ENCODE measurements at regions not wholly inside any gene's neighbourhood (a gene's known extent, or its start where the extent isn't known, plus 50 kb on each side); places are given as distances from the start of the nearest gene placed in this dataset.

DNA sequence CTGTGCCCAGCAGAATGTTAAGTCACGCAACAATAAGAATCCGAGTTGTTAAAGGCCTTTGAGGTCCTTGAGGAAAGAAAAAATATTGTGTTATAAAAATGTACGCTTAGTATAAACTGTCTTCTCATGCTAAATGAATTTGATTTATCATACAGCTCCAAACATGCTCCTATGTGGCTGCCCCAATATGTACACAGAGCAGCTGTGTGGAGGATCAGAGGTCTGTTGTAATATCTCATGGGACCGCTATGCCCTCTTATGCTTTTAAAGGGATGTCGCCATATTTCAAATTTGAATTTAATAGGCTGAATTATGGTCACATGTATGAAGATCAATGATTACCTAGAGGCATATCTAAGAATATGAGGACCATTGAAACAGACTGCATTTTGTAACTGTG, 90.2 kb downstream of the SLC5A7 start:
- TF ChIP-seq POLR2A (IDR thresholded peaks at IDR 0.05): no peak
- TF ChIP-seq, protein P1, sequence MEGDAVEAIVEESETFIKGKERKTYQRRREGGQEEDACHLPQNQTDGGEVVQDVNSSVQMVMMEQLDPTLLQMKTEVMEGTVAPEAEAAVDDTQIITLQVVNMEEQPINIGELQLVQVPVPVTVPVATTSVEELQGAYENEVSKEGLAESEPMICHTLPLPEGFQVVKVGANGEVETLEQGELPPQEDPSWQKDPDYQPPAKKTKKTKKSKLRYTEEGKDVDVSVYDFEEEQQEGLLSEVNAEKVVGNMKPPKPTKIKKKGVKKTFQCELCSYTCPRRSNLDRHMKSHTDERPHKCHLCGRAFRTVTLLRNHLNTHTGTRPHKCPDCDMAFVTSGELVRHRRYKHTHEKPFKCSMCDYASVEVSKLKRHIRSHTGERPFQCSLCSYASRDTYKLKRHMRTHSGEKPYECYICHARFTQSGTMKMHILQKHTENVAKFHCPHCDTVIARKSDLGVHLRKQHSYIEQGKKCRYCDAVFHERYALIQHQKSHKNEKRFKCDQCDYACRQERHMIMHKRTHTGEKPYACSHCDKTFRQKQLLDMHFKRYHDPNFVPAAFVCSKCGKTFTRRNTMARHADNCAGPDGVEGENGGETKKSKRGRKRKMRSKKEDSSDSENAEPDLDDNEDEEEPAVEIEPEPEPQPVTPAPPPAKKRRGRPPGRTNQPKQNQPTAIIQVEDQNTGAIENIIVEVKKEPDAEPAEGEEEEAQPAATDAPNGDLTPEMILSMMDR (IDR thresholded peaks at IDR 0.05): no peak
- DNase-seq: no peak

DNA sequence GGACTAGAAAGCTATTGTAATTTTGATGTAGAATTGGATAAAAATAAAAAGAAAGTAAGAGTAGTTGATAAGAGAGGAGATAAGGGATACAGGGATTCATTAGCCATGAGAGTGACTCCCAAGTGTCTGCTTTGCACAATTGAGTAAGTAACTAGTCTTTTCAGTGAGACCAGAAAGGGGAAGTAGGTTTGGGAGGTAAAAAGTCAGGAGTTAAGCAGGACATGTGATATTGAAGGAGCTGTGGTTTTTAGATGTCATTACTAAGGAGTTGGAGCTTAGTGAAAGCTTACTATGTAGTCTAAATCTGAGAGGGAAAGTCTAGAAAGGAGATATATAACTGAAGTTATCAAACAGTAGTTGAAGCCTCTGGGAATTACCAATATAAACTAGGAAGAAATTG, 93.4 kb downstream of the SLC5A7 start:
- no peak for DNase-seq
- intact Hi-C loops (cut with DNase I; ENCODE audit: low total_unique reads): no loop called here
- Histone ChIP-seq H3K4me1 (no peaks in the 10 kb centered on the region), H3K36me3 (no peaks in the 10 kb centered on the region), H3K9me3 (no peaks in the 10 kb centered on the region), H3K27ac (no peak overlapping the region), H3K4me3 (no peak overlapping the region), H3K27me3 (no peaks in the 10 kb centered on the region)
- TF ChIP-seq, protein P1 (IDR thresholded peaks at IDR 0.05): no peak
- no peak for TF ChIP-seq POLR2A (IDR thresholded peaks at IDR 0.05)

More for the DNA sequence above, 90.2 kb downstream of the SLC5A7 start:
- no peaks in the 10 kb centered on the region for H3K4me1 ChIP-seq
- intact Hi-C loops (cut with DNase I; ENCODE audit: low total_unique reads): no loop called here
- no peaks in the 10 kb centered on the region for H3K27me3 ChIP-seq
- no peaks in the 10 kb centered on the region for H3K9me3 ChIP-seq
- H3K27ac ChIP-seq: no peak overlapping the region
- no peak overlapping the region for H3K4me3 ChIP-seq
- H3K36me3 ChIP-seq: no peaks in the 10 kb centered on the region

DNA sequence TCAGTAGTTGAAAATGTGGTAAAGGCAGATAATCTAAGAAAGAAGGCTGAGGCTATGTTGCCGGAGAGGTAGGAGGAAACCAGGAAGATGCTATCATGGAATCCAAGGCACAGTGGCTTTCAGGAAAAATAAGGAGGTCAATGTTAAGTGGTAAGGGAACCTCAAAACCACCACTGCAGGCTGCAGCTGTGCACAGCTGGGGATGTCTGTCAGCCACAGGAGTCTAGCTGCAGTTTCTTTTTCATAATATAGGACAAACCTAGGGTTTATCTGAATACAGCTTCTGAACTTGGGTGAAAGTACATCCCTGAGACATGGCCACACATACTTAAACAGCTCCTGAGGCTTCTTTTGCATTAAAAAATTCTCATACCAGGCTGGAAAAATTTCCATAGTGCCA, 93.9 kb downstream of the SLC5A7 start:
- H3K36me3 ChIP-seq: no peaks in the 10 kb centered on the region
- no peaks in the 10 kb centered on the region for H3K9me3 ChIP-seq
- H3K27me3 ChIP-seq: no peaks in the 10 kb centered on the region
- TF ChIP-seq, protein P1 (IDR thresholded peaks at IDR 0.05): no peak
- TF ChIP-seq POLR2A (IDR thresholded peaks at IDR 0.05): no peak
- intact Hi-C loops (cut with DNase I; ENCODE audit: low total_unique reads): no loop called here
- no peak overlapping the region for H3K4me3 ChIP-seq
- no peak overlapping the region for H3K27ac ChIP-seq
- H3K4me1 ChIP-seq: no peaks in the 10 kb centered on the region
- DNase-seq: no peak

DNA sequence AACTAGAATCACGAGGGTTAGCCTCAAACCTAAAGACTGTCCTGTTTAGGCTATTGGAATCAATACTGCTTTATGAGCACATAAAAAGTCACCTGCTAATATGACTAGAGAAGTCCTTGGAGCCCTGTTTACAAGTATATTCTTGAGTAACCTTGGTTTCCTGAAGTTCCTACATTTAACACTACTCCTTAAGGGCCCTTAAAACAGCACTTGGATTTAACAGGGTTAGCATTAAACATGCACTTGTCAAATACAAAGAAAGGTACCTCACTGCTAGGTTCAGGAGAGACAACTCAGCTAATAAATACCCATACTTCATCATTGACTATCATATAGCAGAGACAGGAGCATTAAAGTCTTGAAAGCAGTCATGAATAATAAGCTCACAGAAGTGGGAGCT, 96.7 kb downstream of the SLC5A7 start:
- intact Hi-C loops (cut with DNase I; ENCODE audit: low total_unique reads): no loop called here
- TF ChIP-seq, protein P1 (IDR thresholded peaks at IDR 0.05): no peak
- TF ChIP-seq POLR2A (IDR thresholded peaks at IDR 0.05): no peak
- no peak overlapping the region for H3K4me3 ChIP-seq
- no peaks in the 10 kb centered on the region for H3K27me3 ChIP-seq
- no peak overlapping the region for H3K27ac ChIP-seq
- H3K4me1 ChIP-seq: no peaks in the 10 kb centered on the region
- no peak for DNase-seq
- H3K9me3 ChIP-seq: no peaks in the 10 kb centered on the region
- H3K36me3 ChIP-seq: no peaks in the 10 kb centered on the region

DNA sequence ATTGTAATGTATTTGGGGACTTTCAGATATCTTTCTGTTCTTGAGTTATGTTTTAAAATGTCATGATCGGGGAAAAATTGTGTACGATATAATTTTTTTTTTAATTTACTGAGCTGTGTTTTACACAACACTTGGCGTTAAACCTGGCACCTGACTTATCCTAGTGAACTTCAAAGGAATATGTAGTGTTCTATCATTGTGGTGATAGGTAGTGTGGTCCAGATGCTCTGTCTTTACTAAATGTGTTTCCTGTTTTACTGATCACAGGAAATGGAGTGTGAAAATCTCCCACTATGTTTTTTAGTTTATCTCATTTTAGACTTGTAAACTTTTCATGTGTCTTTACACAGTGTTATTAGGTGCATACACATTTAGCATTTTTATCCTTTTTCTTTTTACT, 98.0 kb downstream of the SLC5A7 start:
- no peak for DNase-seq
- Histone ChIP-seq H3K27me3 (no peaks in the 10 kb centered on the region), H3K36me3 (no peaks in the 10 kb centered on the region), H3K27ac (no peak overlapping the region), H3K4me3 (no peak overlapping the region), H3K9me3 (no peaks in the 10 kb centered on the region), H3K4me1 (no peaks in the 10 kb centered on the region)
- TF ChIP-seq, protein P1 (IDR thresholded peaks at IDR 0.05): no peak
- no peak for TF ChIP-seq POLR2A (IDR thresholded peaks at IDR 0.05)
- intact Hi-C loops (cut with DNase I; ENCODE audit: low total_unique reads): no loop called here

Data from uterus (tissue), 3 donors.